ENCODE measurements at regions not wholly inside any gene's neighbourhood (a gene's known extent, or its start where the extent isn't known, plus 50 kb on each side); places are given as distances from the start of the nearest gene placed in this dataset.

DNA sequence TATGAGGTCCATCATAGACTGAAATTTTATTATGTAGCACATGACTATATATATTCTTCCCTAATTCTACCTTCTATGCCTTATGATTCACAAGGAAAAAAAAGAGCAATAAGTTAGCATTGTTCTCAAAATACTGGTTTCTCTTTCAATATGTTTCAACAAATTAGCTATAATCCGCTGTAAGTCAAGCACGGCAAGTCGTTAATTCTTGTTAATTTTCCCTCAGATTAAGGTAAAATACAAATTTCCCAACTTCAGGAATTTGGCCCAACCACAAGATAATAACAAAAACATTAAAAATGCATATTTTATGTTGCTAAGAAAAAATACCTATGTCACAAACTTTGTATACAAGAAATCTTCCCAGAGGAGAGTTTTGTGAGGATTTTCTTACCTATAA lies 296.5 kb upstream of the GALNTL6 start:
- TF ChIP-seq EZH2 (IDR thresholded peaks at IDR 0.05; ENCODE audit: insufficient read depth, poor library complexity, severe bottlenecking) (no peak), EZH2phosphoT487 (IDR thresholded peaks at IDR 0.05; ENCODE audit: insufficient read depth, low read depth) (no peak)

Data from GM23248 (cell line).